Neuron (in vitro differentiated cells): ENCODE measurements at regions not wholly inside any gene's neighbourhood (a gene's known extent, or its start where the extent isn't known, plus 50 kb on each side); places are given as distances from the start of the nearest gene placed in this dataset.
"Not testable (repeated sequence)": the region's sequence is repeated elsewhere in the genome, so short reads cannot be mapped to it uniquely, and the experiment has no call there.

Source experiments
- H2AFZ ChIP-seq: one replicate; pipeline ENCODE4 v1.6.1; 2013; ENCODE audit warnings: low read depth, mild to moderate bottlenecking, inconsistent platforms, low read length, moderate library complexity
- H3K27me3 ChIP-seq: one replicate; pipeline ENCODE4 v1.6.1; 2013; ENCODE audit warnings: low read length; ENCODE audit not compliant: insufficient read depth
- H3K36me3 ChIP-seq: one replicate; pipeline ENCODE4 v1.6.1; 2013; ENCODE audit warnings: low read length; ENCODE audit not compliant: insufficient read depth
- H3K4me1 ChIP-seq: one replicate; pipeline ENCODE4 v1.6.1; 2013; ENCODE audit warnings: low read length; ENCODE audit not compliant: insufficient read depth
- H3K4me3 ChIP-seq: 2 replicates; pipeline ENCODE4 v1.5.1; 2013; ENCODE audit warnings: mild to moderate bottlenecking, low read length, moderate library complexity
- H3K9me3 ChIP-seq: one replicate; pipeline ENCODE4 v1.6.1; 2013; ENCODE audit warnings: low read length

DNA sequence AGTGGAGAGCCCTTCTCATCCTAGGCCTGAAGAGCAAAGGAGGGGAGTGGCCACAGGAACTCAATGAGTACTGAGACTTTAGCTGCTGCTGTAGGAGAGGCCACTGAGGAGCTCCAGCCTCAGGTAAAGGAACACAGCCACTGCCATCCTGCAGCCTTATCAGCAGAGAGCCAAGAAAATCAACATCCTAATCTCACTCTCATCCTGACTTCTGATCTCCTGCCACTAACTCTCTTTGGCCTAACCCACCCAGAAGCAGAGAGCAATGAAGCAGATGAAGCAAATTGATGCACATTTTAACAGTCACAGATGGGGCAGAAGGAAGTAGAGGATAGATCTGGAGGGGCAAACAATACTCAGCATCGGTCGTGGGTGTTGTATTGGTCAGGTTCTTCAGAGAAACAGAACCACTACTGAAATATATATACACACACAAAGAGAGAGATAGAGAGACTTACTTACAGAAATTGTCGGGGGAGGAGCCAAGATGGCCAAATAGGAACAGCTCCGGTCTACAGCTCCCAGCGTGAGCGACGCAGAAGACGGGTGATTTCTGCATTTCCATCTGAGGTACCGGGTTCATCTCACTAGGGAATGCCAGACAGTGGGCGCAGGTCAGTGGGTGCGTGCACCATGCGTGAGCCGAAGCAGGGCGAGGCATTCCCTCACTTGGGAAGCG lies 297.6 kb downstream of the MTERF1 start:
- Histone ChIP-seq H2AFZ (no peak overlapping the region), H3K9me3 (no peaks in the 10 kb centered on the region), H3K36me3 (no peaks in the 10 kb centered on the region), H3K4me3 (no peak overlapping the region), H3K4me1 (no peaks in the 10 kb centered on the region), H3K27me3 (no peaks in the 10 kb centered on the region)

DNA sequence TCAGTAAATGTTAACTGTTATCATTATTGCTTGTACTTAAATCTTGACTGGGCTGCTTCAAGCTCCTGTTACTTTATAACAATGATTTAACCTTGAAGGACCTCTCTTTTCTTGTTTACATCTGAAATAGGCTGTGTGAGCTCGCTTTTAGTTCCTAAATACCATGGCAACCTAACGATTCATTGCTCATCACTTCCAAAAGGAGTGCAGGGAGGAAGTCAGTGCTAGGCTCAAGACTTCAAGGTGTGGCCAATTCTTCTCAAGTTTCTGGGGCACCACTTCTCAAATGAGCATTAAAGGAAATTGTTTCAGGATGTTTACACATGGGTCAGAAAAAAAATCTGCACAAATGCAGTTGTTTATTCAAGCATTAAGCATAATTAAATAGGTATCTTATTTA lies 284.2 kb downstream of the MTERF1 start:
- Histone ChIP-seq H3K4me3 (no peak overlapping the region), H3K9me3 (no peaks in the 10 kb centered on the region), H3K27me3 (no peaks in the 10 kb centered on the region), H2AFZ (no peak overlapping the region), H3K4me1 (peaks cover 5% of the 10 kb centered on the region), H3K36me3 (no peaks in the 10 kb centered on the region)

- H3K36me3 ChIP-seq: no peaks in the 10 kb centered on the region
- H3K27me3 ChIP-seq: no peaks in the 10 kb centered on the region
- no peak overlapping the region for H2AFZ ChIP-seq
- no peak overlapping the region for H3K4me3 ChIP-seq
- peaks cover 5% of the 10 kb centered on the region for H3K4me1 ChIP-seq
- no peaks in the 10 kb centered on the region for H3K9me3 ChIP-seq
Observed at GRCh38 chr7:91598791-91599190, 281.7 kb downstream of the MTERF1 start.

DNA sequence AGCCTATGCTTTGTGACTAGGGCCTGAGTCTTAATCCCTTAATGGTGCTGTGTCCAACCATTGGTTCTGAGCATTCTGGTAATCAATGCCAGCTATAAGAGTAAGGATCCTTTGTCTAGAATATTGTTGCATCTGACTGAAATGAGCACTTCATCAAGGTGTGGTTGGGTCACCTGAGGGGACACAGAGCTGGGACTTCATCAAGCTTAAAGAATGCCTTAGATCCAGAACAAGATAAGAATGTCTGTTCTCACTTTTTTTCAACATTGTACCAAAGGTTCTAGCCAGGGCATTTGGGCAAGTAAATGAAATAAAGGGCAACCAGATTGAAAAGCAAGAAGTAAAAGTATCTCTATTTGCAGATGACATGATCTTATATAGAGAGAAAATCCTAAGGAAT lies 280.4 kb downstream of the MTERF1 start:
- Histone ChIP-seq H3K9me3 (no peaks in the 10 kb centered on the region), H2AFZ (no peak overlapping the region), H3K4me3 (no peak overlapping the region), H3K36me3 (no peaks in the 10 kb centered on the region), H3K27me3 (no peaks in the 10 kb centered on the region), H3K4me1 (peaks cover 5% of the 10 kb centered on the region)

DNA sequence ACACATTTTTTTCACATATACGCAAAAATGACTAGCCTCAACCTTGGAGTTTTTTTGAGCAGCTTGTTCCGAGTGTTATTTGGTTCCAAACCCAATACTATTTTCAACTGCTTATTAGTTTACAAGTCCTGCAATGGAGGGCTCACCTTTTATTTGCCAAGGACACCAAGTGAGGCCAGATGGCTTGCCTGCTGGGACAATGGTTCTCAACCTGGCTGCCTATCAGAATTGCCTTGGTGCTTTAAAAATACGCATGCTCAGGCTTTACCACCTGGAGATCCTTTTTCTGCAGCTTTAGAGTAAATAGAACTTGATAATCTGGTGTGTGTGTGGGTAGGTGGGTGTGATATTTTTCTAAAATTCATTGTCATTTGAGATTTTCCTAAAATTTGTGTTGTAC lies 276.8 kb downstream of the MTERF1 start:
- Histone ChIP-seq H3K4me1 (no peaks in the 10 kb centered on the region), H3K27me3 (no peaks in the 10 kb centered on the region), H3K36me3 (no peaks in the 10 kb centered on the region), H3K9me3 (no peaks in the 10 kb centered on the region), H2AFZ (no peak overlapping the region), H3K4me3 (no peak overlapping the region)

DNA sequence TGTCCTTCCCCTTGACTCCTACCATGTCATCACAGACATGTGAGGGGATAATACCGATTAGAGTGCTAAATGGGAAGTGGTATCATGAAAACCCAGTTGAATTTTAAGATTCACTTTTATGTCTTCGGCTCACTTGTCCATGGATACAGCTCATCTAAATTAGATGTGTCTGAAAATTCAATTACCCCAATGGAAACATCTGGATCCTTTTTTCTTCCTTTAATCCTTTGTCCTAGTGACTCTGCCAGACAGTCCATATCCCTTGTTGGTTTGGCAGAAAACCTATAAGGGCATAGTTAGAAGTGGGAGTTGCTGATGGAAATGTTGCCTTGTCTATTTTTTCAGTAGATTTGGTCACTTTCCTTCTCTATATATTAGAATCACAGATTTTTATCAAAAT lies 271.9 kb downstream of the MTERF1 start:
- no peak overlapping the region for H3K4me3 ChIP-seq
- H2AFZ ChIP-seq: no peak overlapping the region
- H3K36me3 ChIP-seq: no peaks in the 10 kb centered on the region
- H3K4me1 ChIP-seq: no peaks in the 10 kb centered on the region
- H3K9me3 ChIP-seq: no peaks in the 10 kb centered on the region
- no peaks in the 10 kb centered on the region for H3K27me3 ChIP-seq

DNA sequence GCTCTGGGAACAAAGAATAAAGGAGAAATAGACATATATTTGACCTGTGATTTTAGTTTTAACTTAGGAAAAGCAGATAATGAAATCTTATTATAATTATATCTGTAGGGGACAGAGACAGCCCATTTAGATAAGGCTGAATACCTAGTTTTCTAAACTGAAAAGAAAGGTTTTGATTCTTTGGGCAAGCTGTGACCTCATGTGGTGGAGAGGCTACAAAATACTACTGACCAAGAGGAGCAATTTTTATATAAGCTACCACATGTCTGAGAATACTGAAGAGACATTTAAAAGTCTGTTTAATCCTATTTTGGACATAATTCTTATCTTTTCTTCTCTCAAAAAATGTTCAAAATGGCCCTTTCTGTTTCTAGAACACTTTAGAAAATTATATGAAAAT lies 271.0 kb downstream of the MTERF1 start:
- H2AFZ ChIP-seq: no peak overlapping the region
- no peak overlapping the region for H3K4me3 ChIP-seq
- no peaks in the 10 kb centered on the region for H3K9me3 ChIP-seq
- H3K4me1 ChIP-seq: no peaks in the 10 kb centered on the region
- H3K27me3 ChIP-seq: no peaks in the 10 kb centered on the region
- no peaks in the 10 kb centered on the region for H3K36me3 ChIP-seq

DNA sequence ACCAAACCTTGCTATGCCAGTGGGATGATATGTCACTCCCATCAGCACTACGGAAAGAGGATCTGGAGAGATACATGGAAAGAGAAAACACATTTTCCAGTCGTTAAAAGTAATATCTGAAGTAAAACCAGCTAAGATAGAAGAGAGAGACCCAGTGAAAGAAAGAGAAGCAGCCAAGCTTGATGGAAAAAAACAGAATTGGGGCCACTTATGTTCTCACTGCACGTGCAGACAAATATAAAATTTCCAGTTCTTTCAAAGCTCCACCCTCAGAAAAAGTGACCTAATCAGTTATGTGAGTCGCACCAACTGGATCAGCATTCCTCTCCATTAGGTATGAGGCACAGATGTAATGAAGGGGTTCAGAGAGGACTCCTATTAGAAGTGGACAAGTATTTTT lies 266.1 kb downstream of the MTERF1 start:
- Histone ChIP-seq H3K27me3 (no peaks in the 10 kb centered on the region), H3K9me3 (no peaks in the 10 kb centered on the region), H3K4me1 (peaks cover 9% of the 10 kb centered on the region), H2AFZ (no peak overlapping the region), H3K36me3 (no peaks in the 10 kb centered on the region), H3K4me3 (no peak overlapping the region)

DNA sequence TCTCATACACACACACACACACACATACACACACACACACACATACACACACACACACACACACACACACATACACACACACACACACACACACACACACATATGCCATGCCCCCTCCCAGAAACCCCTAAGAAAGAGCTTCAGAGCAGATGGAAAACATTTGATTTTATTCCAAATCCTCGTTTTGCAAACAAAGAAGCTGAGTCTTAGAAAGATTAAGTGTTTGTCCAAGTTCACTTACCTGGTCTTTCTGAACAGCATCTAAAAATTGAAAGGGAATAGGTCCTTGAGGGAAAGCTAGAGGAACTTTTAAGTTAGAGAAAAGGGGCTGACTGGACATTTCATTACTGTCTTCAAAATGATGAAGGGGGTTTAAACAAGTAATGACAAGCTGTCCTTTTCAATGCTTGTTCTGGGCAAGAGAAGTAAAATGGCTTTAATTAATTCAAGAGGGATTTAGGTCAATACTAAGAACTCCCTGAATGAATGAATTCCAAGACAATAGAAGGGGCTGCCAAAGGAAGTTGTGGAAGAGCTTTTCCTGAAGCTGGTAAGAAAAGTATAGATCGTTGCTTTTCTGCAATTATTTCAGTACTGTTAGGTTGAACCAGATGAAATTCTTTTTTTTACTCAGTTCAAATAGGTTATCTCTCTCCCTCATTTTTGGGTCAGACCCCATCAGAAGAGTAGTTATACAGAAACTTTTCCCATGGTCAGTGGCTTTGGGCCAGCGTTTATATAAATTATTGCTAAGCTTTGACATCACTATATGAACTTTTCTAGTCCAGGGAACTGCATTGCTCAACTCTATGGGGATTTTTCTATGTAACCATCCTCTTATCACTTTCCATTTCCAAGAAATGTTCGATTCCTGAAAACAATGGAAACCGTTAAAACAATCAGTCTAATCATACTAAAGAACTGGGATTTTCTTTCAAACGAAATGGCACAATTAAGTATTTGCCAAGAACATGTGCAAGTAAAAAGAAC lies 261.4 kb downstream of the MTERF1 start:
- Histone ChIP-seq H3K27me3 (no peaks in the 10 kb centered on the region), H3K9me3 (peaks cover 2% of the 10 kb centered on the region), H2AFZ (peak overlapping the region; percentile 9)

DNA sequence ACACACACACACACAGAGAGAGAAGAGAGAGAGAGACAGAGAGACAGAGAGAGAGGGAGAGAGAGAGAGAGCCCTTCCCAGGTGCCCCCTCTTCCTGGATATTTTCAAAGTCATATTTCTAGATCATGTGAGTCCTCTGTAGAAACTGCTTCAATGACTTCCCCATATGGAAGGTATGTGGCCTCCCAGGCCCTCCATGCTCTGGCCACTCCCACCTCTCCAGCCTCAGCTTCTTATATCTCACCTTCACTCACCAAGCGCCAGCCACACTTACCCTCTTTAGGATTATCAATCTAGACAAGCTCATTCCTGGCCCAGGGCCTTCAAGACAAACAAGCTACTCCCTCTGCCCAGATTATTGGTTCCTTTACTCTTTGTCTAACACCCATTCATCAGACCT lies 259.7 kb downstream of the MTERF1 start:
- no peaks in the 10 kb centered on the region for H3K36me3 ChIP-seq
- no peak overlapping the region for H3K4me3 ChIP-seq
- H3K27me3 ChIP-seq: no peaks in the 10 kb centered on the region
- H2AFZ ChIP-seq: no peak overlapping the region
- H3K9me3 ChIP-seq: peaks cover 2% of the 10 kb centered on the region
- H3K4me1 ChIP-seq: peaks cover 9% of the 10 kb centered on the region

More for the DNA sequence above, 261.4 kb downstream of the MTERF1 start:
- no peak overlapping the region for H3K4me3 ChIP-seq
- H3K36me3 ChIP-seq: no peaks in the 10 kb centered on the region
- H3K4me1 ChIP-seq: peaks cover 9% of the 10 kb centered on the region

DNA sequence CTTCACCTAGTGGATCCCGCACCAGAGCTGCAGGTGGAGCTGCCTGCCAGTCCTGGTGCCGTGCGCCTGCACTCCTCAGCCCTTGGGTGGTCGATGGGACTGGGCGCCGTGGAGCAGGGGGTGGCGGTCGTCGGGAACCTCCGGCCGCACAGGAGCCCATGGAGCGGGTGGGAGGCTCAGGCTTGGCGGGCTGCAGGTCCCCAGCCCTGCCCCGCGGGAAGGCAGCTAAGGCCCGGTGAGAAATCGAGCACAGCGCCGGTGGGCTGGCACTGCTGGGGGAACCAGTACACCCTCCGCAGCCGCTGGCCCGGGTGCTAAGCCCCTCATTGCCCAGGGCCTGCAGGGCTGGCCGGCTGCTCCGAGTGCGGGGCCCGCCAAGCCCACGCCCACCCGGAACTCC lies 253.2 kb downstream of the MTERF1 start:
- H3K4me1 ChIP-seq, H3K9me3 ChIP-seq: not testable (repeated sequence)

DNA sequence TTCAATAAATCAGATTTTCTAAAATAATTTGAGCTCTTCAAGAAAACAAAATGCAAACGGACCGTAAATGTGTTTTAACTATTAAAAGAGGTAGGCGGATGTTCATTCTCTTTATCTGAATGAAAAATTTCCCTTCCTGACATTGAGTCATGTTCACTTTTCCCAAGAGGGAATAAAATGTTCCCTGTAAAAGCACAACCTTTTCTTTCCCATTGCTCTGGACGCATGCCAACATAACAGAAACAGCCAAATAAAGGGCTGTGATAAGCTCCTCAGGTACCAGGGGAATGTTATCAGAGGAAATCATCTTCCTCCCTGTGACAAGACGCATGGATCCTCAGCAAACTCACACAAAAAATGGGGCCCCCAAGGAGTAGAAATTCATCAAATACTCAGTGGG lies 251.8 kb downstream of the MTERF1 start:
- Histone ChIP-seq H3K27me3 (no peaks in the 10 kb centered on the region), H3K36me3 (no peaks in the 10 kb centered on the region), H3K4me1 (peaks cover 13% of the 10 kb centered on the region), H3K4me3 (no peak overlapping the region), H2AFZ (no peak overlapping the region), H3K9me3 (peaks cover 2% of the 10 kb centered on the region)

More for the DNA sequence above, 253.2 kb downstream of the MTERF1 start:
- not testable (repeated sequence) for H3K4me3 ChIP-seq, H3K27me3 ChIP-seq, H3K36me3 ChIP-seq, H2AFZ ChIP-seq

GRCh38 chr7:91630581-91631380 lies 249.7 kb downstream of the MTERF1 start:
- Histone ChIP-seq H3K27me3 (no peaks in the 10 kb centered on the region), H3K9me3 (no peaks in the 10 kb centered on the region), H3K4me1 (peaks cover 13% of the 10 kb centered on the region), H3K36me3 (no peaks in the 10 kb centered on the region), H2AFZ (no peak overlapping the region), H3K4me3 (no peak overlapping the region)
